ENCODE measurements at regions not wholly inside any gene's neighbourhood (a gene's known extent, or its start where the extent isn't known, plus 50 kb on each side); places are given as distances from the start of the nearest gene placed in this dataset.

DNA sequence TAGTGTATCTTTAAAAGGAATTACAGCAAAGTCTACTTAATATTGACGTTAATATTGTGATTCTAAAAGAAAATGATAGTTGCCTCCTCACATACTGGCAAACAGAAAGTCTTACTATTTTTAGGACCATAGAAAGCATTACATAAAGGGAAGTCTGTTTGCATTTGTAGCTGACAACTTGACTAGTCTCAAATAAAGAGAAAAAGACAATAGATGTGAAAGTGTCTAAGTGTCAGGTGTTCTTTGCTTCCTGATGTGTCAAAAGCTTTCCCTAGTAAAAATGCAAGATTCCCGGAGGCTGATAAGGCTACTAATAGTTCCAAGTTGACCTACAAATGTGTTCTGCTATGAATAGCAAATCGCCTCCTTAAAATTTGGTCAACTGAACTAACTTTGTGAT, 259.7 kb downstream of the CDH10 start:
- no peak overlapping the region for H3K27ac ChIP-seq (replicated peaks; ENCODE audit: low read length)
- H3K79me1 ChIP-seq (ENCODE audit: low read depth, low read length) = no peaks in the 10 kb centered on the region
- no peaks in the 10 kb centered on the region for H3K4me1 ChIP-seq (ENCODE audit: control insufficient read depth in 2 of 2, insufficient read depth in 1 of 2, low read depth in 1 of 2, low read length in 2 of 2)

DNA sequence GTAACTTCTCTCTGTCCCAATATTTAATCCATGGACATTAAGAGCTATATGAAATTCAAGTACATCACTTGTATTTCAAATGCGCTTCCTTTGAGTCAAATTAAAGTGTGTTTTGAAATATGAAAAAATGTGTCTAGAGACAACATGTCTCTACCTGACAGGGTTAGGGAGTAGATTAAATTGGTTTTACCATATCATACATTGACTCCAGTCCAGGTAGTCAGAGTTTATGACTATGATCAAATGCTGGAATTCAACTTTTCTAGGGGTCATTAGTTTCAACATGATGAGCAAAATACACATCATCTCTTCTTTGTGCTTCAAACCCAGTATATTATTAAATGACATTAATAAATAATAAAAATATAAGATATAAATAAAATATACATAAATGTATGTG, 259.2 kb downstream of the CDH10 start:
- Histone ChIP-seq H3K4me3 (ENCODE audit: low read length in 2 of 2) (no peak overlapping the region), H3K4ac (ENCODE audit: low read length) (no peak overlapping the region), H3K9me3 (replicated peaks in 1 of 2; ENCODE audit: control insufficient read depth in 2 of 2, insufficient read depth in 1 of 2, low read depth in 1 of 2, low read length in 2 of 2) (no peaks in the 10 kb centered on the region), H2AK5ac (ENCODE audit: low read depth, low read length) (no peak overlapping the region), H2BK120ac (ENCODE audit: low read depth, low read length) (no peak overlapping the region), H3K36me3 (replicated peaks in 1 of 2; ENCODE audit: control insufficient read depth in 2 of 2, insufficient read depth in 2 of 2, low read length in 2 of 2) (no peaks in the 10 kb centered on the region), H2AFZ (ENCODE audit: low read length) (no peak overlapping the region), H2BK15ac (ENCODE audit: low read length) (no peak overlapping the region), H3K27ac (replicated peaks; ENCODE audit: low read length) (no peak overlapping the region), H3K18ac (ENCODE audit: low read length) (no peak overlapping the region), H3K9ac (ENCODE audit: low read depth, low read length, poor library complexity) (no peak overlapping the region), H3K14ac (ENCODE audit: low read length) (no peak overlapping the region), H2BK12ac (ENCODE audit: low read length) (no peak overlapping the region), H2BK5ac (ENCODE audit: low read length) (no peak overlapping the region), H3K4me1 (ENCODE audit: control insufficient read depth in 2 of 2, insufficient read depth in 1 of 2, low read depth in 1 of 2, low read length in 2 of 2) (no peaks in the 10 kb centered on the region), H4K8ac (ENCODE audit: low read depth, low read length) (no peak overlapping the region), H3K23ac (ENCODE audit: low read depth, low read length, poor library complexity) (no peak overlapping the region), H4K91ac (ENCODE audit: low read depth, low read length, poor library complexity) (no peak overlapping the region), H3K27me3 (ENCODE audit: control insufficient read depth in 3 of 3, insufficient read depth in 3 of 3, low read depth in 1 of 3, low read length in 3 of 3) (no peaks in the 10 kb centered on the region), H3K79me1 (ENCODE audit: low read depth, low read length) (no peaks in the 10 kb centered on the region), H3K4me2 (ENCODE audit: insufficient read depth, low read length, poor library complexity, severe bottlenecking) (no peak overlapping the region)
- WGBS, 2 donors (ENCODE audit: extremely low coverage in 2 of 2, insufficient read length in 2 of 2, insufficient replicate concordance in 1 of 2) = no CpG with 5 or more reads among the region's 1 CpG
- no peak for DNase-seq (ENCODE audit: low spot score)

More for the DNA sequence above, 259.7 kb downstream of the CDH10 start:
- no peaks in the 10 kb centered on the region for H3K36me3 ChIP-seq (replicated peaks in 1 of 2; ENCODE audit: control insufficient read depth in 2 of 2, insufficient read depth in 2 of 2, low read length in 2 of 2)
- no peak overlapping the region for H2BK12ac ChIP-seq (ENCODE audit: low read length)
- no peak overlapping the region for H3K4ac ChIP-seq (ENCODE audit: low read length)
- DNase-seq (ENCODE audit: low spot score) = no peak
- H4K91ac ChIP-seq (ENCODE audit: low read depth, low read length, poor library complexity) = no peak overlapping the region
- H3K9ac ChIP-seq (ENCODE audit: low read depth, low read length, poor library complexity) = no peak overlapping the region
- H3K27me3 ChIP-seq (ENCODE audit: control insufficient read depth in 3 of 3, insufficient read depth in 3 of 3, low read depth in 1 of 3, low read length in 3 of 3) = no peaks in the 10 kb centered on the region
- H2AK5ac ChIP-seq (ENCODE audit: low read depth, low read length) = no peak overlapping the region
- no CpG with 5 or more reads among the region's 3 CpGs for WGBS, 2 donors (ENCODE audit: extremely low coverage in 2 of 2, insufficient read length in 2 of 2, insufficient replicate concordance in 1 of 2)
- H2BK5ac ChIP-seq (ENCODE audit: low read length) = no peak overlapping the region
- H4K8ac ChIP-seq (ENCODE audit: low read depth, low read length) = no peak overlapping the region
- no peak overlapping the region for H3K18ac ChIP-seq (ENCODE audit: low read length)
- no peaks in the 10 kb centered on the region for H3K9me3 ChIP-seq (replicated peaks in 1 of 2; ENCODE audit: control insufficient read depth in 2 of 2, insufficient read depth in 1 of 2, low read depth in 1 of 2, low read length in 2 of 2)
- no peak overlapping the region for H2BK120ac ChIP-seq (ENCODE audit: low read depth, low read length)
- no peak overlapping the region for H3K23ac ChIP-seq (ENCODE audit: low read depth, low read length, poor library complexity)
- H2AFZ ChIP-seq (ENCODE audit: low read length) = no peak overlapping the region
- no peak overlapping the region for H3K4me3 ChIP-seq (ENCODE audit: low read length in 2 of 2)
- H3K4me2 ChIP-seq (ENCODE audit: insufficient read depth, low read length, poor library complexity, severe bottlenecking) = no peak overlapping the region
- no peak overlapping the region for H3K14ac ChIP-seq (ENCODE audit: low read length)
- no peak overlapping the region for H2BK15ac ChIP-seq (ENCODE audit: low read length)

DNA sequence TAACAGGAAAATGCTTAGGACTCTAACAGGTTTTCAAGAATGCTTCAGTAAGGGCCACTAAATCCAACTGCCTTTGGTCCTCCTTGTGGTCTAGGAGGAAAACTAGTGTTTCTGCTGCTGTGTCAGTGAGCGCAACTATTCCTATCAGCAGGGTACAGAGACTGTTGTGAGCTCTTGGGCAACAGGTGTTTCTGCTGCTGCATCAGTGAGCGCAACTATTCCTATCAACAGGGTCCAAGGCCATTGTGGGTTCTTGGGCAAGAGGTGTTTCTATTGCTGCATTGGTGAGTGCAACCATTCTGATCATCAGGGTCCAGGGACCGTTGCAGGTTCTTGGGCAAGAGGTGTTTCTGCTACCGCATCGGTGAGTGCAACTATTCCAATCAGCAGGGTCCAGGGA, 256.3 kb downstream of the CDH10 start:
- Histone ChIP-seq H3K23ac (ENCODE audit: low read depth, low read length, poor library complexity) (no peak overlapping the region), H3K9ac (ENCODE audit: low read depth, low read length, poor library complexity) (no peak overlapping the region), H3K27me3 (ENCODE audit: control insufficient read depth in 3 of 3, insufficient read depth in 3 of 3, low read depth in 1 of 3, low read length in 3 of 3) (no peaks in the 10 kb centered on the region), H2BK15ac (ENCODE audit: low read length) (no peak overlapping the region), H4K8ac (ENCODE audit: low read depth, low read length) (no peak overlapping the region), H3K4me2 (ENCODE audit: insufficient read depth, low read length, poor library complexity, severe bottlenecking) (no peak overlapping the region), H2BK12ac (ENCODE audit: low read length) (no peak overlapping the region), H3K4me1 (ENCODE audit: control insufficient read depth in 2 of 2, insufficient read depth in 1 of 2, low read depth in 1 of 2, low read length in 2 of 2) (no peaks in the 10 kb centered on the region), H3K4ac (ENCODE audit: low read length) (no peak overlapping the region), H3K14ac (ENCODE audit: low read length) (no peak overlapping the region), H3K18ac (ENCODE audit: low read length) (no peak overlapping the region), H2AK5ac (ENCODE audit: low read depth, low read length) (no peak overlapping the region), H3K27ac (replicated peaks; ENCODE audit: low read length) (no peak overlapping the region), H4K91ac (ENCODE audit: low read depth, low read length, poor library complexity) (no peak overlapping the region), H3K4me3 (ENCODE audit: low read length in 2 of 2) (no peak overlapping the region), H3K36me3 (replicated peaks in 1 of 2; ENCODE audit: control insufficient read depth in 2 of 2, insufficient read depth in 2 of 2, low read length in 2 of 2) (no peaks in the 10 kb centered on the region), H3K79me1 (ENCODE audit: low read depth, low read length) (no peaks in the 10 kb centered on the region), H2AFZ (ENCODE audit: low read length) (no peak overlapping the region), H2BK120ac (ENCODE audit: low read depth, low read length) (no peak overlapping the region), H2BK5ac (ENCODE audit: low read length) (no peak overlapping the region), H3K9me3 (replicated peaks in 1 of 2; ENCODE audit: control insufficient read depth in 2 of 2, insufficient read depth in 1 of 2, low read depth in 1 of 2, low read length in 2 of 2) (no peaks in the 10 kb centered on the region)
- no CpG with 5 or more reads among the region's 5 CpGs for WGBS, 2 donors (ENCODE audit: extremely low coverage in 2 of 2, insufficient read length in 2 of 2, insufficient replicate concordance in 1 of 2)
- no peak for DNase-seq (ENCODE audit: low spot score)

DNA sequence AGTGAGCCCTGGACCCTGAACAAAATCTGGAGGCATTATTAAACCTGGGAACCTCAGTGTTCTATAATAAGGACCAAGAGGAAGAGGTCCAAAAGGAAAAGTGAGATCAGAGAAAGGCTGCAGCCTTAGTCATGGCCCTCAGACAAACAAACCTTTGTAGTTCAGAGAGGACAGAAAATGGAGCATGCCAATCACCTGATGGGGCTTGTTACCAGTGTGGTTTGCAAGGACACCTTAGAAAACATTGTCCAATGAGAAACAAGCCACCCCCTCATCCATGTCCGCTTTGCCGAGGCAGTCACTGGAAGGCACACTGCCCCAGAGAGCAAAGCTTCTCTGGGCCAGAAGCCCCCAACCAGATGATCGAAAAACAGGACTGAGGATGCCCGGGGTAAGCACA, 254.8 kb downstream of the CDH10 start:
- WGBS, 2 donors (ENCODE audit: extremely low coverage in 2 of 2, insufficient read length in 2 of 2, insufficient replicate concordance in 1 of 2) = no CpG with 5 or more reads among the region's 4 CpGs
- Histone ChIP-seq H2AK5ac (ENCODE audit: low read depth, low read length) (no peak overlapping the region), H3K23ac (ENCODE audit: low read depth, low read length, poor library complexity) (no peak overlapping the region), H3K9ac (ENCODE audit: low read depth, low read length, poor library complexity) (no peak overlapping the region), H3K4me1 (ENCODE audit: control insufficient read depth in 2 of 2, insufficient read depth in 1 of 2, low read depth in 1 of 2, low read length in 2 of 2) (no peaks in the 10 kb centered on the region), H3K27me3 (ENCODE audit: control insufficient read depth in 3 of 3, insufficient read depth in 3 of 3, low read depth in 1 of 3, low read length in 3 of 3) (no peaks in the 10 kb centered on the region), H2BK15ac (ENCODE audit: low read length) (no peak overlapping the region), H3K27ac (replicated peaks; ENCODE audit: low read length) (no peak overlapping the region), H2BK12ac (ENCODE audit: low read length) (no peak overlapping the region), H3K79me1 (ENCODE audit: low read depth, low read length) (no peaks in the 10 kb centered on the region), H2BK120ac (ENCODE audit: low read depth, low read length) (no peak overlapping the region), H3K9me3 (replicated peaks in 1 of 2; ENCODE audit: control insufficient read depth in 2 of 2, insufficient read depth in 1 of 2, low read depth in 1 of 2, low read length in 2 of 2) (no peaks in the 10 kb centered on the region), H3K18ac (ENCODE audit: low read length) (no peak overlapping the region), H3K36me3 (replicated peaks in 1 of 2; ENCODE audit: control insufficient read depth in 2 of 2, insufficient read depth in 2 of 2, low read length in 2 of 2) (no peaks in the 10 kb centered on the region), H2BK5ac (ENCODE audit: low read length) (no peak overlapping the region), H4K8ac (ENCODE audit: low read depth, low read length) (no peak overlapping the region), H4K91ac (ENCODE audit: low read depth, low read length, poor library complexity) (no peak overlapping the region), H2AFZ (ENCODE audit: low read length) (no peak overlapping the region), H3K4me3 (ENCODE audit: low read length in 2 of 2) (no peak overlapping the region), H3K4me2 (ENCODE audit: insufficient read depth, low read length, poor library complexity, severe bottlenecking) (no peak overlapping the region), H3K4ac (ENCODE audit: low read length) (no peak overlapping the region), H3K14ac (ENCODE audit: low read length) (no peak overlapping the region)
- no peak for DNase-seq (ENCODE audit: low spot score)
